HEK293 (cell line): ENCODE measurements at regions not wholly inside any gene's neighbourhood (a gene's known extent, or its start where the extent isn't known, plus 50 kb on each side); places are given as distances from the start of the nearest gene placed in this dataset.

ENCODE experiments used
- AEBP2 ChIP-seq: fragments of 450-650 bp; formaldehyde crosslinking; IDR thresholded peaks from 2 replicates; pipeline ENCODE4 v1.5.1; 2016; ENCODE audit warnings: missing biosample characterization, missing genetic modification characterization, borderline replicate concordance
- YY1 ChIP-seq: fragments of 450-650 bp; formaldehyde crosslinking; IDR thresholded peaks from 2 replicates; pipeline ENCODE4 v1.5.1; 2018; ENCODE audit warnings: missing biosample characterization, missing genetic modification characterization
- ZNF121 ChIP-seq: fragments of 450-650 bp; formaldehyde crosslinking; IDR thresholded peaks from 2 replicates; pipeline ENCODE4 v1.5.1; 2016; ENCODE audit warnings: missing biosample characterization, missing genetic modification characterization
- TF ChIP-seq, protein P1 (sequence below): fragments of 450-650 bp; formaldehyde crosslinking; IDR thresholded peaks from 2 replicates; pipeline ENCODE4 v1.5.1; 2016; ENCODE audit warnings: missing biosample characterization, missing genetic modification characterization

DNA sequence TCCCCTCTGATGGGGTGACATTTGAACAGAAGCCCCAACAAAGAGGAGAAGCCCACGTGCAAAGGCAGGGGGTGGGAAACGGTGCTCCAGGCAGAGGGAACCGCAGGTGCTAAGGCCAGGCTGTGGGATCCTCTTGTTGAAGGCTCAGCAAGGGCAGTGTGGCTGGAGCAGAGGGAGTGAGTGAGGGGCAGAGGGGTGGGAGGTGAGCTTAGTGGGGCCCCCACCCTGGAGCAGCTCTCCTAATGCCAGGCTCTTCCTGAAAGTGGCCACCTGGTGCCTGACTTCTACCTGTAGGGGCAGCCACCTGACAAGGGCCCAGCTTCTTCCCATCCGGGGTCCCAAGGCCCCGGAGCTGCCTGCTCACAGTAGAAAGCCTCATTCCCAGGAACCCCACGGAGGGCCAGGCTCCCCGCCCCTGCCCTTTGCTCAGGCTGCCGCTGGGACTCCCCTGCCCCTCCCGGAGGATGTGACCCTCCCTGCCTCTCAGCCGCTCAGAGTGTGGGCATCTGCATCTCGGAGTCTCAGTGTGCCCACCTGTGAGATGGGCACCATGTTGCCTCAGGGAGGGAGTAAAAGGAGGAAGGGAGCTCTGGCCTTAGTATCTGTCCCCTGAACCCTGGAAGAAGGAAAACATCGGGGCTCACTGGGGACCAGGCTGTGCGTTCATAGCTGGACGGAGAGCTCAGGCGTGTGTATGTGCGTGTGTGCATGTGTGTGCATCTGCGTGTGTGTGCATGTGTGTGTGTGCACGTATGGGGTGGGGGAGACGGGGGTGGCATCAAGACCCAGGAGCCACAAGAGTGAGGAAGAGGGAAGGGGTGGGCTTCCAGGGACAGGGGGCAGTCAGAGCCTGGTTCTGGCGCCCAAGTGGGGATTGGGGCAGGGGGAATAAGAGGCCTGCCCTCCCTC, 119.4 kb downstream of the CEBPB start:
- TF ChIP-seq YY1 (tag by site-specific recombination), result no peak
- TF ChIP-seq ZNF121 (tag by site-specific recombination), result no peak
- TF ChIP-seq AEBP2 (tag by site-specific recombination), result no peak
- TF ChIP-seq, protein P1, sequence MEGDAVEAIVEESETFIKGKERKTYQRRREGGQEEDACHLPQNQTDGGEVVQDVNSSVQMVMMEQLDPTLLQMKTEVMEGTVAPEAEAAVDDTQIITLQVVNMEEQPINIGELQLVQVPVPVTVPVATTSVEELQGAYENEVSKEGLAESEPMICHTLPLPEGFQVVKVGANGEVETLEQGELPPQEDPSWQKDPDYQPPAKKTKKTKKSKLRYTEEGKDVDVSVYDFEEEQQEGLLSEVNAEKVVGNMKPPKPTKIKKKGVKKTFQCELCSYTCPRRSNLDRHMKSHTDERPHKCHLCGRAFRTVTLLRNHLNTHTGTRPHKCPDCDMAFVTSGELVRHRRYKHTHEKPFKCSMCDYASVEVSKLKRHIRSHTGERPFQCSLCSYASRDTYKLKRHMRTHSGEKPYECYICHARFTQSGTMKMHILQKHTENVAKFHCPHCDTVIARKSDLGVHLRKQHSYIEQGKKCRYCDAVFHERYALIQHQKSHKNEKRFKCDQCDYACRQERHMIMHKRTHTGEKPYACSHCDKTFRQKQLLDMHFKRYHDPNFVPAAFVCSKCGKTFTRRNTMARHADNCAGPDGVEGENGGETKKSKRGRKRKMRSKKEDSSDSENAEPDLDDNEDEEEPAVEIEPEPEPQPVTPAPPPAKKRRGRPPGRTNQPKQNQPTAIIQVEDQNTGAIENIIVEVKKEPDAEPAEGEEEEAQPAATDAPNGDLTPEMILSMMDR, result no peak
